ENCODE measurements at regions not wholly inside any gene's neighbourhood (a gene's known extent, or its start where the extent isn't known, plus 50 kb on each side); places are given as distances from the start of the nearest gene placed in this dataset.

- Histone ChIP-seq H3K27me3 (ENCODE audit: control insufficient read depth in 1 of 2, insufficient read depth in 2 of 2, low read length in 2 of 2) (no peaks in the 10 kb centered on the region), H3K9me3 (ENCODE audit: low read length) (no peaks in the 10 kb centered on the region), H3K4me1 (ENCODE audit: insufficient read depth, low read length) (no peaks in the 10 kb centered on the region), H3K4me3 (ENCODE audit: low read depth in 1 of 2, low read length in 2 of 2) (no peak overlapping the region), H3K27ac (ENCODE audit: low read depth, low read length) (no peak overlapping the region), H3K36me3 (ENCODE audit: insufficient read depth, low read length) (no peaks in the 10 kb centered on the region), H3K9ac (ENCODE audit: low read length) (no peak overlapping the region)
Measured at GRCh38 chr3:187972454-187972853, 181.5 kb upstream of the LPP start.

- no peaks in the 10 kb centered on the region for H3K4me1 ChIP-seq (ENCODE audit: insufficient read depth, low read length)
- no peaks in the 10 kb centered on the region for H3K36me3 ChIP-seq (ENCODE audit: insufficient read depth, low read length)
- no peak overlapping the region for H3K27ac ChIP-seq (ENCODE audit: low read depth, low read length)
- H3K9me3 ChIP-seq (ENCODE audit: low read length) = no peaks in the 10 kb centered on the region
- H3K9ac ChIP-seq (ENCODE audit: low read length) = no peak overlapping the region
- no peaks in the 10 kb centered on the region for H3K27me3 ChIP-seq (ENCODE audit: control insufficient read depth in 1 of 2, insufficient read depth in 2 of 2, low read length in 2 of 2)
- no peak overlapping the region for H3K4me3 ChIP-seq (ENCODE audit: low read depth in 1 of 2, low read length in 2 of 2)
Measured at GRCh38 chr3:187973977-187974870, 179.7 kb upstream of the LPP start.

GRCh38 chr3:187974871-187975271 lies 179.1 kb upstream of the LPP start:
- H3K27me3 ChIP-seq (ENCODE audit: control insufficient read depth in 1 of 2, insufficient read depth in 2 of 2, low read length in 2 of 2) = no peaks in the 10 kb centered on the region
- no peaks in the 10 kb centered on the region for H3K36me3 ChIP-seq (ENCODE audit: insufficient read depth, low read length)
- H3K27ac ChIP-seq (ENCODE audit: low read depth, low read length) = no peak overlapping the region
- H3K4me3 ChIP-seq (ENCODE audit: low read depth in 1 of 2, low read length in 2 of 2) = no peak overlapping the region
- no peaks in the 10 kb centered on the region for H3K4me1 ChIP-seq (ENCODE audit: insufficient read depth, low read length)
- no peaks in the 10 kb centered on the region for H3K9me3 ChIP-seq (ENCODE audit: low read length)
- no peak overlapping the region for H3K9ac ChIP-seq (ENCODE audit: low read length)

GRCh38 chr3:187975561-187976364 lies 178.2 kb upstream of the LPP start:
- no peaks in the 10 kb centered on the region for H3K27me3 ChIP-seq (ENCODE audit: control insufficient read depth in 1 of 2, insufficient read depth in 2 of 2, low read length in 2 of 2)
- no peak overlapping the region for H3K9ac ChIP-seq (ENCODE audit: low read length)
- no peak overlapping the region for H3K27ac ChIP-seq (ENCODE audit: low read depth, low read length)
- H3K4me1 ChIP-seq (ENCODE audit: insufficient read depth, low read length) = no peaks in the 10 kb centered on the region
- no peaks in the 10 kb centered on the region for H3K9me3 ChIP-seq (ENCODE audit: low read length)
- no peak overlapping the region for H3K4me3 ChIP-seq (ENCODE audit: low read depth in 1 of 2, low read length in 2 of 2)
- no peaks in the 10 kb centered on the region for H3K36me3 ChIP-seq (ENCODE audit: insufficient read depth, low read length)

GRCh38 chr3:187976365-187976900 lies 177.5 kb upstream of the LPP start:
- H3K4me3 ChIP-seq (ENCODE audit: low read depth in 1 of 2, low read length in 2 of 2) = no peak overlapping the region
- no peak overlapping the region for H3K27ac ChIP-seq (ENCODE audit: low read depth, low read length)
- no peak overlapping the region for H3K9ac ChIP-seq (ENCODE audit: low read length)
- H3K36me3 ChIP-seq (ENCODE audit: insufficient read depth, low read length) = no peaks in the 10 kb centered on the region
- H3K4me1 ChIP-seq (ENCODE audit: insufficient read depth, low read length) = no peaks in the 10 kb centered on the region
- H3K27me3 ChIP-seq (ENCODE audit: control insufficient read depth in 1 of 2, insufficient read depth in 2 of 2, low read length in 2 of 2) = no peaks in the 10 kb centered on the region
- H3K9me3 ChIP-seq (ENCODE audit: low read length) = no peaks in the 10 kb centered on the region

GRCh38 chr3:187977659-187978058 lies 176.3 kb upstream of the LPP start:
- H3K9me3 ChIP-seq (ENCODE audit: low read length) = no peaks in the 10 kb centered on the region
- H3K9ac ChIP-seq (ENCODE audit: low read length) = no peak overlapping the region
- H3K36me3 ChIP-seq (ENCODE audit: insufficient read depth, low read length) = no peaks in the 10 kb centered on the region
- H3K4me1 ChIP-seq (ENCODE audit: insufficient read depth, low read length) = no peaks in the 10 kb centered on the region
- H3K27me3 ChIP-seq (ENCODE audit: control insufficient read depth in 1 of 2, insufficient read depth in 2 of 2, low read length in 2 of 2) = no peaks in the 10 kb centered on the region
- H3K27ac ChIP-seq (ENCODE audit: low read depth, low read length) = no peak overlapping the region
- H3K4me3 ChIP-seq (ENCODE audit: low read depth in 1 of 2, low read length in 2 of 2) = no peak overlapping the region

- Histone ChIP-seq H3K27ac (ENCODE audit: low read depth, low read length) (no peak overlapping the region), H3K27me3 (ENCODE audit: control insufficient read depth in 1 of 2, insufficient read depth in 2 of 2, low read length in 2 of 2) (no peaks in the 10 kb centered on the region)
Measured at GRCh38 chr3:187978433-187979011, 175.4 kb upstream of the LPP start.

GRCh38 chr3:187979564-187979963 lies 174.4 kb upstream of the LPP start:
- H3K4me3 ChIP-seq (ENCODE audit: low read depth in 1 of 2, low read length in 2 of 2) = no peak overlapping the region
- H3K9ac ChIP-seq (ENCODE audit: low read length) = no peak overlapping the region
- no peak overlapping the region for H3K27ac ChIP-seq (ENCODE audit: low read depth, low read length)
- no peaks in the 10 kb centered on the region for H3K27me3 ChIP-seq (ENCODE audit: control insufficient read depth in 1 of 2, insufficient read depth in 2 of 2, low read length in 2 of 2)
- H3K4me1 ChIP-seq (ENCODE audit: insufficient read depth, low read length) = no peaks in the 10 kb centered on the region
- H3K9me3 ChIP-seq (ENCODE audit: low read length) = no peaks in the 10 kb centered on the region
- no peaks in the 10 kb centered on the region for H3K36me3 ChIP-seq (ENCODE audit: insufficient read depth, low read length)

More at GRCh38 chr3:187978433-187979011, 175.4 kb upstream of the LPP start:
- H3K4me1 ChIP-seq (ENCODE audit: insufficient read depth, low read length) = no peaks in the 10 kb centered on the region
- H3K4me3 ChIP-seq (ENCODE audit: low read depth in 1 of 2, low read length in 2 of 2) = no peak overlapping the region
- no peak overlapping the region for H3K9ac ChIP-seq (ENCODE audit: low read length)
- no peaks in the 10 kb centered on the region for H3K36me3 ChIP-seq (ENCODE audit: insufficient read depth, low read length)
- H3K9me3 ChIP-seq (ENCODE audit: low read length) = no peaks in the 10 kb centered on the region

- Histone ChIP-seq H3K4me3 (ENCODE audit: low read depth in 1 of 2, low read length in 2 of 2) (no peak overlapping the region), H3K4me1 (ENCODE audit: insufficient read depth, low read length) (no peaks in the 10 kb centered on the region), H3K9ac (ENCODE audit: low read length) (no peak overlapping the region), H3K9me3 (ENCODE audit: low read length) (no peaks in the 10 kb centered on the region), H3K27me3 (ENCODE audit: control insufficient read depth in 1 of 2, insufficient read depth in 2 of 2, low read length in 2 of 2) (no peaks in the 10 kb centered on the region), H3K27ac (ENCODE audit: low read depth, low read length) (no peak overlapping the region), H3K36me3 (ENCODE audit: insufficient read depth, low read length) (no peaks in the 10 kb centered on the region)
Measured at GRCh38 chr3:187980861-187981260, 173.1 kb upstream of the LPP start.

GRCh38 chr3:187982142-187982541 lies 171.8 kb upstream of the LPP start:
- H3K4me1 ChIP-seq (ENCODE audit: insufficient read depth, low read length) = no peaks in the 10 kb centered on the region
- H3K9ac ChIP-seq (ENCODE audit: low read length) = no peak overlapping the region
- H3K4me3 ChIP-seq (ENCODE audit: low read depth in 1 of 2, low read length in 2 of 2) = no peak overlapping the region
- H3K36me3 ChIP-seq (ENCODE audit: insufficient read depth, low read length) = no peaks in the 10 kb centered on the region
- H3K9me3 ChIP-seq (ENCODE audit: low read length) = no peaks in the 10 kb centered on the region
- H3K27ac ChIP-seq (ENCODE audit: low read depth, low read length) = no peak overlapping the region
- H3K27me3 ChIP-seq (ENCODE audit: control insufficient read depth in 1 of 2, insufficient read depth in 2 of 2, low read length in 2 of 2) = no peaks in the 10 kb centered on the region

- H3K27me3 ChIP-seq (ENCODE audit: control insufficient read depth in 1 of 2, insufficient read depth in 2 of 2, low read length in 2 of 2) = no peaks in the 10 kb centered on the region
- no peaks in the 10 kb centered on the region for H3K4me1 ChIP-seq (ENCODE audit: insufficient read depth, low read length)
- no peak overlapping the region for H3K4me3 ChIP-seq (ENCODE audit: low read depth in 1 of 2, low read length in 2 of 2)
- no peaks in the 10 kb centered on the region for H3K9me3 ChIP-seq (ENCODE audit: low read length)
- no peak overlapping the region for H3K9ac ChIP-seq (ENCODE audit: low read length)
- no peak overlapping the region for H3K27ac ChIP-seq (ENCODE audit: low read depth, low read length)
- H3K36me3 ChIP-seq (ENCODE audit: insufficient read depth, low read length) = no peaks in the 10 kb centered on the region
Measured at GRCh38 chr3:187983484-187984124, 170.4 kb upstream of the LPP start.
